HG03460 (cell line): ENCODE measurements at regions not wholly inside any gene's neighbourhood (a gene's known extent, or its start where the extent isn't known, plus 50 kb on each side); places are given as distances from the start of the nearest gene placed in this dataset.
"Not testable (repeated sequence)": the region's sequence is repeated elsewhere in the genome, so short reads cannot be mapped to it uniquely, and the experiment has no call there.

Experiments
- ATAC-seq: cut with Tn5 transposase; IDR thresholded peaks from one replicate; pipeline ENCODE4 v1.9.1; 2021; ENCODE audit not compliant: unreplicated experiment

DNA sequence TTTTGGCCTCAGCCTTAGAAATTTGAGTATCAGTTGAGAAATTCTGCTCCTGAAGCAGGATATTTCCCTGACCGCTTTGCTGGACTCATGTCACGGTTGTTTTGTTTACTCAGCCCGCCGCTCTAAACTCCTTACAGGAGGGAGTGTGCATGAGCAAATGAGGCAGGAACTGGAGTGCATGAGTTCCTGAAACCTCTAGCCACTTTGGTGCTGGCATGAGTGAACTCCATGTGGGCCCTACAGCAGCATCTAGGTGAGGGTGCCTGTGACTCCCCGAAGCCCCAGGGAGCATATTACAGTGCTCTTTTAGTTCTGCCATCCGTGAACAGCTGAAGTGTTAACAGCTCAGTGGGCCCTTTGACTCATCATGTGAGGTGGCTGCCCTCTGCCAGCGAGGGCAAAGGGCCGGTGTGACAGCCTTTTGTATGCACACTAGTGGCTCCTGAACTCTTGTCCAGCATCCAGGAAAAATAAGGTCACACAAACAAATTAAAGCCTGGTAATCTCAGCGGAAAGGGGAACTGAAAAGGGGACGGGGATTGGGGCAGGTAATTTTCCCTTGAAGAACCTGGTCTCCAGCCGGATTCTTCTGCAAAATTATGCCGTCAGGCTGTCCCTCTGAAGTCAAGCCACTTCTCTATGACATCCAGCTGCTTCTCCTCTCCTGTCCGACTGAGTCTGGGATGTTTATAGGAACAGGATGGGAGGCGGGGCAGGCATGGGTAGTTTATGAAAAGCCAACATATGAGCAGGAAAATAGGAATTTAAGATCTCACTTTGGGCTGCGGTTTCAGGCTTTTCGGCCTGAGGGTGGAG lies 1668.7 kb downstream of the SUCLG1 start:
- no peak for ATAC-seq

DNA sequence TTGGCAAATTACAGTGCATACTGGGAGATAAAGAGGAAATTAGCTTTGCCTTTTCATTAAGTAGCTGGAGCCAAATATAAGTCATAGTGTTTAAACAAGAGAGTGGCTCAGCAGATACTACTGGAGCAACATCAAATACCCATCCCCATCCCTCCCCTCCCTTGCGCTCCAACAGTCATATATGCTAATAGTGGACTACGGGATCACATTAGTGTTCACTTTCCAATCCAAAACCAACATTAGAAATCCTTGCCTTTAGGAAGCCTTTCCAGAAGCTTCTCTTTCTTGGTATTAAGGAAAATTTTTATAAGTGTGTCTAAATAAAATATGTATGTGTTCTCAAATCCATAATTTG lies 1669.3 kb downstream of the SUCLG1 start:
- ATAC-seq: no peak

- no peak for ATAC-seq
These were observed 1677.7 kb downstream of the SUCLG1 start for GRCh38 chr2:82781176-82781915.

DNA sequence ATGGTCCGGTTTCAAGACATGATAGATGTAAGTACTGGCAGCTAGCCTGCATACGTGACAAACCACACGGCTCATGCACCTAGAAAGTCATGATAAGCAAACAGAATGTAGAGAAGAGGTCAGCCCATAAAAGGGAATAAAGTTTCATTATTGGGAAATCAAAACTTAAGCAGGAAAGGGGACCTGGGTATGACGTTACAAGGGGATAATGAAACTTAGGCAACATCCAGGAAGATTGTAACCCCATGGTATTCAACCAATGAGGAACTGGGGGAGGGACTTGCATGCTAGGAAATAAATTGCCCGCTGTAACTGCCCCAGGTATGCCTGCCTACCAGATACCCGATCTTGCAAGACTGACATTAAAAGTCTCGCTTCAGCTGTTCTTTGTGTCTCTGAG lies 1679.0 kb downstream of the SUCLG1 start:
- no peak for ATAC-seq

- no peak for ATAC-seq
These were observed 1706.7 kb downstream of the SUCLG1 start for GRCh38 chr2:82752396-82752795.

GRCh38 chr2:82748653-82749052 lies 1710.4 kb downstream of the SUCLG1 start:
- no peak for ATAC-seq

- ATAC-seq: no peak
These were observed 1718.6 kb downstream of the SUCLG1 start for GRCh38 chr2:82740527-82740926.

GRCh38 chr2:82737965-82738364 lies 1721.1 kb downstream of the SUCLG1 start:
- not testable (repeated sequence) for ATAC-seq

GRCh38 chr2:82735336-82735735 lies 1723.7 kb downstream of the SUCLG1 start:
- no peak for ATAC-seq

DNA sequence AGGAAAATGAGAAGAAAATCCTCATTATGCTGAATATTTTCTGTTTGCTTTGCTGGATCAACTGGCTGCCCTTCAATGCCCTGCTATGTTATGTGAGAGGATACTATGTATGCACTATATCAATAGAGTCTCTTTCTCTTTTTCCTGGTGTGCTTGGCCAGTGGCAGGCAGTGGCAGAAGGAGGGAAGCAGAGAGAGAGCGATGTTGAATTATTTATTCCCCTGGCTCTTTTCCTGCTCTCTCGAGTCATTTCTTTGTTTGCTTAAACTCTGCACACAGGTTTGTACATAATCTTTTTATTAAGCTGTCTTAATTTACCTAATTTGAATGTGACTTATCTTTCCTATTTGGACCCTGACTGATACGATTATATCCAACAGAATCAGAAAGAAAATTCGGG lies 1727.3 kb downstream of the SUCLG1 start:
- ATAC-seq: no peak

DNA sequence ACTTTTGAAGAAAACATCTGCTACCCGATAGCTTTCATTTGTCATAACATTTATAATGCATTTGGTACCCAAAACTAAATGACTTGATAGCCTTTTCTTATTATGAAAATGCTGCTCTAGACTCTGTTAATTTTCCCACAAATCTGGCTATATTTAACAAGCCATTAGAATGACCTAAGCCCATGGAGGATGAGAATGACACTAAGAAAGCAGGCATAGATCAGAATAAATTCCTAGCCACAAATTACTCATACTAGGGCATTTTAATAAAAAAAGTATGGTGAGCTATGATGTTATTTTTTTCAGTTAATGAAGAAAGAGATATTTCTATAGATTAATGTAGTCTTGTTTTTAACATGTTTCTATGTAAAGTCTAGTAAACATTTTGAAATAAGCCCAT lies 1728.3 kb downstream of the SUCLG1 start:
- ATAC-seq: no peak

- no peak for ATAC-seq
These were observed 1731.0 kb downstream of the SUCLG1 start for GRCh38 chr2:82728090-82728489.

- no peak for ATAC-seq
These were observed 1750.4 kb downstream of the SUCLG1 start for GRCh38 chr2:82708681-82709080.

DNA sequence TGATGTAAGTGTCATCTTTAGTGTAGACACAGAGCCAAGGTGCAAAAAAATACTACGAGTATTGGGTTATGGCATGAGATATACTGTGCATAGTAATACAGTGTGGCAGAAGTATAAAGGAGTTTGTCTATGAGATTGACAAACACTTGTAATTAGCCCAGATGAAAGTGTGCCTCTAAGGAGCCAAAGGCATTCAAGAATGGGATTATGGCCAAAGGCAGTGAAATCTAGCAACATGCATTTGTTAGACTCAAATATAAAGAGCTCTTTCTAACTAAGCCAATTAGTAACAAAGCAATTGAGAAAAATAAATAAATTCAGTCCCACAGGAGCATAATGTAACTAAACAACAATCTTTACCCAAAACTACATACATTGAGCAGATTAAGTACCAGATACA lies 1761.8 kb downstream of the SUCLG1 start:
- ATAC-seq: no peak

DNA sequence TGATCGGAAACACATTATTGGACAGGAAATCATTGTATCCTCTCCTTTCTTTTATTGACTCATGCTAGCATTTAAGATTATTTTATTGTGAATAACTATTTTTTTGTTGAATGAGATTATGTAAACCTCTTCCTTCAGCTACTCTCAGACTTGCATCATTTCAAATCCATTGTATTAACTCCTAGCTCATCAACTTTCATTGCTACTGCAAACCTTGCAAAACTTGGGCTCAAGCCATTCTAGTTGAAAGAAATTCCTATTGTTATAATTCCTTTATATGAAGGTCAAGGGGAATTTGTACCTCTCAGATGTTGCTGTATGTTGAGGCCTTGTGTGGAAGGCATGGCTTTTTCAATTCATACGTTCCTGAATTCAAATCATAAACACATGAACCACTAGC lies 1764.6 kb downstream of the SUCLG1 start:
- ATAC-seq: no peak

- no peak for ATAC-seq
These were observed 1768.2 kb downstream of the SUCLG1 start for GRCh38 chr2:82690757-82691411.

- no peak for ATAC-seq
These were observed 1783.9 kb downstream of the SUCLG1 start for GRCh38 chr2:82675186-82675585.

GRCh38 chr2:82674652-82675051 lies 1784.4 kb downstream of the SUCLG1 start:
- no peak for ATAC-seq

- no peak for ATAC-seq
These were observed 1791.6 kb downstream of the SUCLG1 start for GRCh38 chr2:82667491-82667890.

DNA sequence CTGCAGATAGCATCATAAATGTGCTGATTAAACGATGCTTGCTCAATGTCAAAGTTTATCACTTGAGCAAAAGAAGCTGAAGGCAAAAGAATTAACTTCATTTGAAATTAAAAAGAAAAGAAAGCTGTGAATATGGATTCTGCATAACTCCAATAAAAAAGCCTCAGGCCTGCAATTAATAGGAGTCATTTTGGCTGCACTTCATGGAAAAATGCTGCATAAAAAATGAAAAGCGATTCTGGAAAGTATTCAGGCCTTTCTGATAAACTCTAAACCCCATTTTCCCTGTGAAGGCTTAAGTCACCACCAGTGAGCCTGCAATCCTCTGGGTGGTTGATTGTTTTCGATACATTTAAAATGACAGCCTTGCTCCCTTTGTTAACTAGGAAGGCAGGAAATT lies 1793.4 kb downstream of the SUCLG1 start:
- no peak for ATAC-seq

DNA sequence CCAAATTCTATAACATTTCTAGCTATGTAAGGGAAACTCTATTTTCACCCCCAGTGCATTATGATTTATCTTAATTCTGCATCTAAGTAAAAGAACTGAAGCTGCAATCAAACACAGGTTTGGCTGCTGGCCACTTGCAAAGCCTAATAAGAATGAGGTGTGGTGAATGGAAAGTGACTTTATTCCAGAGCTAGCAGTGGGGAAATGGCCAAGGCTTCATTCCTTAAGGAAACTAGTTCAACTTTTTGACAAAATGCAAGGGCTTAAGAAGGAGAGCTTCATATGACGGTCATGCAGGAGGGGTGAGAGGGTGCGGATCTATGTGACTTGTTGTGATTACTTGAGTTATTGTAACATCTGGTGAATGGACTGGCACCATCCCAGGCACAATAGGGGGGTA lies 1802.0 kb downstream of the SUCLG1 start:
- no peak for ATAC-seq

DNA sequence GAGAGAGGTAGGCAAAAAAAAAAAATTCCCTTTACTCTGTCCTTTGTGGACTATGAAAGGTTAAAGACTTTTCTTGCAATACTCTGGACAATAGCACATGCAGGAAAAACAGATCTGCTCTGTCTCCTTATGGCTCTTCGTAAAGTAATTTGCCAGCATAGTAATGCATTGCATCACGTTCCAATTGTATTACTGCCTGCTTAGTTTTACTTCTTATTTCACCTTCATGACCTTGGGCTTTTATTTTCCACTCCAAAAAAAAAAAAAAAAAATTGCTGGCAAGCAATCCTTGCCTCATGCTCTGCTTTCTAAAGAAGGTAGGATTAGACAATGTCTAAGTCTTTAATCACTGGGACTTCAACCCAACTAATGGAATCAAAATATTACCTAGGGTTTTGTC lies 1802.7 kb downstream of the SUCLG1 start:
- no peak for ATAC-seq
